ENCODE measurements at regions not wholly inside any gene's neighbourhood (a gene's known extent, or its start where the extent isn't known, plus 50 kb on each side); places are given as distances from the start of the nearest gene placed in this dataset.
A peak's percentile ranks its signal among the peaks of the same experiment; 100 is the strongest.
"Not testable (repeated sequence)": the region's sequence is repeated elsewhere in the genome, so short reads cannot be mapped to it uniquely, and the experiment has no call there.

GRCh38 chr2:38483776-38484501 is 106.9 kb upstream of the ATL2 start:
- DNase-seq (ENCODE audit: low read depth) = no peak

- not testable (repeated sequence) for DNase-seq (ENCODE audit: low read depth)
Measured at GRCh38 chr2:38482710-38483109, 105.6 kb upstream of the ATL2 start.

- no peak for DNase-seq (ENCODE audit: low read depth)
Measured at GRCh38 chr2:38480617-38481016, 103.5 kb upstream of the ATL2 start.

DNA sequence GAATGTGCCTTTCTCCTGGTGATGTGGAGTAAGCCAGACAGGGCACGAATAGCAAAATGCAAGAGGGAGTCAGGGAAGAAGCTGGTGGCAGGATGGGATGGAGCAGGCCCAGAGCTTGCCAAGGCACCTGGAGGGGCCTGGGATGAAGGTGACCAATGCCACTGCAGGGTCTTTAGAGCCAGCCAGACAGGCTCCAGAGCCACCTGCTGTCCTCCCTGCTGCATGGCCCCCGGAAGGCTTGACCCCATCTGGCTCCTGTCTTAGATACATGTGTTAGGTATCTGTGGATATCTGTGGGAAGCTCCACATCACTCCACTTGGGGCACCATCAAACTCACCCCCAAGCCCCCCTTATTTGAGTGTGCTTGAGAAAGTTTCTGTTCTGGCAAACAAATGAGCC is 99.9 kb upstream of the ATL2 start:
- no peak for DNase-seq (ENCODE audit: low read depth)

DNA sequence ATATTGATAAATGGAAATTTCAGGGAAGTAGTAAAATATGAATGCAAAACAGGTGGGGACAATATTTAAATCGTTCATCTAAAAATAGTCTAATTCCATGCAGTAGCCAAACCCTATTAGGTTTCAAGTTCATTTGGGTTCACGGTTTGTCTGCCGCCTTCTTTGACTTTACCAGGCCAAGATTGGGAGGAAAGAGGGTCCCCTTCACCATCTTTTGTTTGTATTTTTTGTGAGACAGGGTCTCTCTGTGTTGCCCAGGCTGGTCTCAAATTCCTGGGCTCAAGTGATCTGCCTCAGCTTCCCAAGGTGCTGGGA is 98.5 kb upstream of the ATL2 start:
- no peak for DNase-seq (ENCODE audit: low read depth)

GRCh38 chr2:38474715-38475566 is 97.9 kb upstream of the ATL2 start:
- no peak for DNase-seq (ENCODE audit: low read depth)

GRCh38 chr2:38474021-38474456 is 97.0 kb upstream of the ATL2 start:
- DNase-seq (ENCODE audit: low read depth) = no peak

DNA sequence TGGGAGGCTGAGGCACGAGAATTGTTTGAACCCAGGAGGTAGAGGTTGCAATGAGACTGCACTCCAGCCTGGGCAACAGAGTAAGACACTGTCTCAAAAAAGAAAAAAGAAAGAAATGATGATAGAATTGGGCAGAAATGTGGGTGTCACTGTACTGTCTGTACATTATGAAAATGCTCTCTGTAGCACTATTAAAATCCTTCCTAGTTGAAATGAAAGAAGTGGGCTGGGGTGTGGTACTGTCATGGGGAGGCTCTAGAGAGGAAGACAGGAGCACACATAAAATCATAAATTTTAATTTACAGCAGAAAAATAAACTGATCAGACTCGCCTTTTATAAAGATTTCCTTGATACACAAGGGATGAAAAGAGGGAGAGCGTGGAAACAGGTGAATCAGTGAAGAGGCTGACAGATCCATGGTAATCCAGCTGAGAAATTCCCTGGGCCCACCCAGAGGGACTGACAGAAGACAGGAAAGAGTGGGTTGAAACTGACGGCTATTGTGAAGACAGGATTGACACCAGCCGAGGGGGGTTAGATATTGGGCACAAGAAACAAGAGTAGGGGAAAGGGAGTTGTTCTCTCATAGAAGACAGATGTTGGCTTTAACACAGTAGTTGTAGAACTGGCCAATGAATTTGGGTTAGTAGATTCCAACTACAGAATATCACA is 96.4 kb upstream of the ATL2 start:
- DNase-seq (ENCODE audit: low read depth) = no peak

GRCh38 chr2:38470115-38470514 is 93.0 kb upstream of the ATL2 start:
- no peak for DNase-seq (ENCODE audit: low read depth)

DNA sequence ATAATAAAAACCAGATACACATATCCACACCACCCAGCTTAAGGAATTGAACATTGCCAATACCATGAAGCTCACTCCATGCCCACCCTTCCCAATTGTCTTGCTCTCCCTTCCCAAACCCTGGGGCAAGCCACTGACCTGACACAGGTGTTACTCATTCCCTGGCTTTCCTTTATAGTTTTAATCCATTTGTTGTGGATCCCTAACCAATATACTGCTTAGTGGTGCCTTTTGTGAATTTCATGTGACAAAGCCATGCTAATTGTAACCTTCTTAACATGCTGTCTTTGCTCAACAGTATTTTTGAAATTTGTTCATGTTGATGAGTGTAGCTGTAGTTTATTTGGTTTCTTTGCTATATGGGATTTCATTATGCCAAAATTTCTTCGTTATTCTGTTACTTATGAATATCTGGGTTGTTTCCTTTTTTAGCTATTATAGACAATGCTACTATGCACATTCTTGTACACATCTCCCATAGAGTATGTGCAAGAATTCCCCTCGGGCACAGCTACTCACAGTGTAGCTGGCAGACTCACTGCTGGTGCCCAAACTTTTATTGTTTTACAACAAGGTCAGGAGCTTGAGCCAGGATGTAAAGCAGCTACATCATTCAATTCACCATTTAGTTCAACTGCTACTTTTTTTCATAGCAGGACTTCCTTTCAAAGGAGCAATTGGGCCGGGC is 90.8 kb upstream of the ATL2 start:
- peak; percentile 48 for DNase-seq (ENCODE audit: low read depth)

DNA sequence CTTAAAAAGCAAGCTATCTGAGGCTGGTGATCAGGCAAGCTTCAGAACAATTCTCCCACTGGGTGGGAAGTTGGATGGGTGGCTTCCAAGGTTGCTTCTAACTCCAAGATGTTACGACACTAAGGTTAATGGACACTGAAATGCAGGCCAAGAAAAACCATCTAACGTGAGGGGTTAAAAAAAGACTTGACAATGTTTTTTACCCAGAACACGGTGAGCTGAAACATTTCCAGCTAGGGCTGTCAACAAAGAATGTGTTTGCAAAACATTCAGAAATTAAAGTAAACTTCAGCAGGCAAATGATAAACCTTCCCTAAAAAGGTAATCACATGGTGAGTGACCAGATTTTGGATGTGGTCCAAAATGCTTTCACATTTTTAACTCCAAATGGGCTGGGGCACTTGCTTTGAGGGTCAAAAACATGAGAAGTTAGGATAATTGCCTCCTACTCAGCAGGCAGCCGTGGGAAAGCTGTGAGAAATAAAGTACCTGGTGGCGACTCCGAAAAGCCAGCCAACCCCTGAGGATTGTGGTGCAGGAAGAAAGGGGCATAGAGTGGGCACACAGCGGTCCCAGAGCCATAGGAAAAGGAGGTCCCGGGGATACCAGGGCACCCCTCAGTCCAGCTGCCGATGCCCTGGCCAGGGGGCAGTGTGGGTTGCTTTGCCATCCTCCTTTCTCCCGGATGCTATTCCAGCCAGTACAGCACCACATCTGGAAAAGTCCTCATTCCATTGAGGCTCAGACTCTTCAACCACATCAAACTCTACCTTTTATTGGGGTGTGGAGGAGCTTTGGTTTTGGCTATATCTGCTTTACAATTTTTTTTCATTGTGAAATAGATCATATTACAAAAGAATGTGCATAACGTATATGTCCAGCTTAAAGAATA is 90.0 kb upstream of the ATL2 start:
- DNase-seq (ENCODE audit: low read depth) = peak; percentile 74

- no peak for DNase-seq (ENCODE audit: low read depth)
Measured at GRCh38 chr2:38466409-38466808, 89.3 kb upstream of the ATL2 start.

- DNase-seq (ENCODE audit: low read depth) = peak; percentile 21
Measured at GRCh38 chr2:38465789-38466127, 88.7 kb upstream of the ATL2 start.

- DNase-seq (ENCODE audit: low read depth) = no peak
Measured at GRCh38 chr2:38464971-38465788, 88.1 kb upstream of the ATL2 start.

DNA sequence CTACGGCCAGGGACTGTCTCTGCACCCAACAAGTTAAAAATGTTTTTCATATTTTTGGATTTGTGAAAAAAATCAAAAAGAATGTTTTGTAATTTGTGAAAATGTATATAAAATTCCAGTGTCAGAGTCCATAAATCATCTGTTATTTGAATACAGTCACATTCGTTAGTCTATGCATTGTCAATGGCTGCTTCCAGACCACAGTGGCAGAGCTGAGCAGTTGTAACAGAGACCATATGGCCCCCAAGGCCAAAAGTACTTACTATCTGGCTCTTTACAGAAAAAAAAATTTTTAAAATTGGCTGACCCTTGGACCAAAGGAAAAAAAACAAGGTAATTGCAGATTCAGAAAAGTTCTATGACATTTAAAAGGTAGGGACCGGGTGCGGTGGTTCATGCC is 86.7 kb upstream of the ATL2 start:
- DNase-seq (ENCODE audit: low read depth) = no peak

DNA sequence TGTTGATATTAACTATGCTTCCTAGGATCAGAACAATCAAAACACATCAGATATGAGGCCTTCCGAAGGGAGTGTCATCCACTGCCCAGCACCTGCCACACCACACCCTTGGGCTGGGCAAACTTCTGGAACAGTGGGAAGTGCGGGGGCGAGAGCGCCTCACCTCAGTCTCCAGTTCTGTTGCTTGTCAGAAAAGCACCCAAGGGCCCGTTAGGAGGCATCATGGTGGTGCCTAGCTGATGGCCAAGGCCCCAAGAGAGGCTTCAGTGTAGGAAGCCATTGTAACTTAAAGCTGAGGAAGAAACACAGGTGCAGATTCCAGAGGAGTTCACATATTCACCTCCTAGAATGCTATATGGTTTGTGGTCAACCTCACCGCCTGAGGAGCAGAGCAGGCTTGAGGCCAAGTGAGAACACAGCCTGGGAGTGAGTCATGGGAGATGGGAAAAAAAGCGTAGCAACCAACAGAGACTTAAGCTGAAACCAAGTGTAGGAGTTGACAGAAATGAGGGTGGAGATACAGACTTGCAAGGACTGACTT is 85.1 kb upstream of the ATL2 start:
- DNase-seq (ENCODE audit: low read depth) = peak; percentile 98

DNA sequence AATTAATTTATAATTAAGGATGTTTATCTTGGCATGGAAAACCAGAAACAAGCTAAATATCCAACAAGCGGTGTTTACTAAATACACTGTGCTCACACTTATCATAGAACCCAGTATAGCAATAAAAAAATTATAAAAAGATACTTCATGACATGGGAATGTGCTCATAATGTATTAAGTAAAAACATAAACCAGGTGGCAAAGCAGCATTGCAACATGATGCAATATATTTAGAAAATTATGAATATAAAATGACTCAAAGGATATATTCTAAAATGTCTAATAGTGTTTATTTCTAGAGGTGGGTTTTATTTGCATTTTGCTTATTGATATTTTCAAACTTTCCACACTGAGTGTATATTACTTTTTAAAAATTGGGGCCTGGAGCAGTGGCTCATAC is 84.4 kb upstream of the ATL2 start:
- no peak for DNase-seq (ENCODE audit: low read depth)

DNA sequence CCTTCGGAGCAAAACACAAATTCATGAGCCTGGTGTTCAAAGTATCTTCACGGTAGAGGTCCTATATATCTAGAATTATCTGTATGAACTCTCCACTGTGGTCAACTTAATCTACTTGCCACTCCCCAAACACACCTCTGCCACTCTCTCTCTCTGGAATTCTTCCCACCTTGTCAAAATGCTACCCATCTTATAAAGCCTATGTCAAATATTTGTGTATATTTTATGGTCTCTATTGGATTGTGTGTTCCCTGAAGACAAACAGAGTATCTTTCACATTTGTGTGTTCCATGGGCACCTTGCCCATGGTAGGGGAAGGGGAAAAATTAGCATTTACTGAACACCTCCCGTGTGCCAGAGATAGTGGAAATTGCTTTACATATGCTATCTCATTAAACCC is 83.2 kb upstream of the ATL2 start:
- DNase-seq (ENCODE audit: low read depth) = no peak

DNA sequence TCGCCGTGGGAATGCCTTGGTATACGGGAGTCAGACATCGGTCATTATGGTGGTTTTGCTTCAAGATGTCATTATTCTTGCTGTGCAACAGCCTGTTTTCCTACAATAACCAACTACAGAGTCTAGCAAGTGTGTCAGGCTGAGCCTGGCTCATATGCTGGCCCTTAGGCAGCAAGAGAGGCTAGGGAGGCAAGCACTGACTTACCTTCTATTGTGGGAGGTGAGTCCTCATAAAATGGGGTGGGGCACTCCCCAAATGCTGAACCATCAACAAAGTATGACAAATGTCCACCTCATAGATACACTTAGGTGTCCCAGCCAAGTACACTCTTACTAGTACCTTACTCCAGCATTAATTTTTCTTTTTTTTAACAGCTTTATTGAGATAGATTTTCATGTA is 77.0 kb upstream of the ATL2 start:
- DNase-seq (ENCODE audit: low read depth) = no peak

- DNase-seq (ENCODE audit: low read depth) = not testable (repeated sequence)
Measured at GRCh38 chr2:38451778-38452177, 74.7 kb upstream of the ATL2 start.

All from renal cortical epithelial cell (primary cell).